ENCODE measurements at regions not wholly inside any gene's neighbourhood (a gene's known extent, or its start where the extent isn't known, plus 50 kb on each side); places are given as distances from the start of the nearest gene placed in this dataset.

- no peaks in the 10 kb centered on the region for H4K20me1 ChIP-seq
- no peak overlapping the region for H3K4me3 ChIP-seq
- no peaks in the 10 kb centered on the region for H3K4me1 ChIP-seq
- no peak for TF ChIP-seq Cebpa-rat (IDR thresholded peaks at IDR 0.05)
- no peak overlapping the region for H3K4me2 ChIP-seq
- no peak overlapping the region for H3K27ac ChIP-seq
- no peaks in the 10 kb centered on the region for H3K27me3 ChIP-seq
- H3K9me3 ChIP-seq = no peaks in the 10 kb centered on the region
- H3K9ac ChIP-seq = no peak overlapping the region
- no peaks in the 10 kb centered on the region for H3K36me3 ChIP-seq
Observed at GRCh38 chr3:56998076-56998529, 62.4 kb upstream of the SPATA12 start.

DNA sequence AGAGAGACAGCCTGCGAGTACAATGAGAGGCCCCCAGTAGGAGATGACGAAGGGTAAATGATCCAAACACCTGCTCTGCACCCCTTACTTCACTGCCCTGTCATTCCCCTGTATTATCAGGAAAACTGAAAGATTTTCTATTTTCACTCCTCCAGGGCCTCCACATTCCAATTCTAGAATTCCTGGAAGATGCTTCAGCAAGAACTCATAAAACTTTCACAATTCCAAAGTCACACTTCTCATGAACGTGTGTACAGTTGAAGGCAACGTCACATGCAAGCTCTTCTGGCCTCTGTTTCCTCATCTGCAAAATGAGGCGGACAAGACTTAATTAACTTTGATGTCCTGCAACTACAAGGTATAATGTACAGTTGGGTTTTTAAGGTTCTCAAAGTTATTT lies 62.8 kb upstream of the SPATA12 start:
- H3K27me3 ChIP-seq = no peaks in the 10 kb centered on the region
- H4K20me1 ChIP-seq = no peaks in the 10 kb centered on the region
- H3K4me2 ChIP-seq = no peak overlapping the region
- H3K9ac ChIP-seq = no peak overlapping the region
- no peaks in the 10 kb centered on the region for H3K36me3 ChIP-seq
- H3K27ac ChIP-seq = no peak overlapping the region
- H3K4me1 ChIP-seq = no peaks in the 10 kb centered on the region
- no peak for TF ChIP-seq Cebpa-rat (IDR thresholded peaks at IDR 0.05)
- H3K9me3 ChIP-seq = no peaks in the 10 kb centered on the region
- no peak overlapping the region for H3K4me3 ChIP-seq

DNA sequence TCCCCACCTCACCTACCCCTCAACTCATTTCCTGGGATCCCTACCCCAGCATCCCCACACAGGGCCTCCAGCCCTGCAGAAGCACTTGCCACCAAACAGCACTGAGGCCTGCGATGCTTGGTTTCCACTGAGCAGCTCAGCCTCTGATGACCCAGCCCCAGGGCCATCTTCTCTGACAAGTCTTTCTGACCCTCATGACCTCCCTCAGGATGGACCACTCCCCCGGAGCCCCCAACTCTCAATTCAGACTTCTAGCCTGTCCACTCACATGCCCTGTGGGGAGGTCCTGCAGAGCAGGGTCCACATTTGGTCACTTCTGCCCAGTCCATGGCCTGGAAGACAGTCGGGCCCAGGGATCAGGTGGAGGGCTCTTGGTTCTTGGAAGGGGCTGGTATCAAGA lies 63.4 kb upstream of the SPATA12 start:
- Histone ChIP-seq H3K9ac (no peak overlapping the region), H3K4me3 (no peak overlapping the region), H3K27ac (no peak overlapping the region), H3K9me3 (no peaks in the 10 kb centered on the region), H3K4me1 (no peaks in the 10 kb centered on the region), H3K27me3 (no peaks in the 10 kb centered on the region), H3K36me3 (no peaks in the 10 kb centered on the region), H3K4me2 (no peak overlapping the region), H4K20me1 (no peaks in the 10 kb centered on the region)
- no peak for TF ChIP-seq Cebpa-rat (IDR thresholded peaks at IDR 0.05)

DNA sequence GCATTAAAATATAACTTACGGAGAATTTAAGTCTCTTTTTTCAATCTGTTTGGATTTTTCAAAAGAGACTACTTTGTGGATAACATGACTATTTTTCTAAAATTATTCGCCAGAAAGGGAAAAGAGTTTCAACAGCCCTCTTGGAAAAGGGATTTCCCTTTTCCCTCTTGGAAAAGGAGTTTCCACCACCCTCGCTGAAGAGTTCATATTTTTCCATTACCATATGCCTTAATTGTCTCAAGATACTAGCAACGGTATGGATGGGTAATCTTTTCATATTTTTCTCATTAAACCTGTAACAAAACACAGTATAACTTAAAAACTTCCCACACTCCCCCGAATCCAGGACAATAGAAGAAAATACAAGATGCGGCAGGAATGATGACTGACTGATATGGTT lies 66.1 kb upstream of the SPATA12 start:
- Histone ChIP-seq H3K4me2 (no peak overlapping the region), H3K4me1 (0 out of 2 replicates have a peak, but pooled peaks cover 4% of the 10 kb centered on the region), H3K27ac (no peak overlapping the region), H3K4me3 (no peak overlapping the region), H4K20me1 (no peaks in the 10 kb centered on the region), H3K36me3 (no peaks in the 10 kb centered on the region), H3K27me3 (no peaks in the 10 kb centered on the region), H3K9ac (no peak overlapping the region), H3K9me3 (no peaks in the 10 kb centered on the region)
- no peak for TF ChIP-seq Cebpa-rat (IDR thresholded peaks at IDR 0.05)

DNA sequence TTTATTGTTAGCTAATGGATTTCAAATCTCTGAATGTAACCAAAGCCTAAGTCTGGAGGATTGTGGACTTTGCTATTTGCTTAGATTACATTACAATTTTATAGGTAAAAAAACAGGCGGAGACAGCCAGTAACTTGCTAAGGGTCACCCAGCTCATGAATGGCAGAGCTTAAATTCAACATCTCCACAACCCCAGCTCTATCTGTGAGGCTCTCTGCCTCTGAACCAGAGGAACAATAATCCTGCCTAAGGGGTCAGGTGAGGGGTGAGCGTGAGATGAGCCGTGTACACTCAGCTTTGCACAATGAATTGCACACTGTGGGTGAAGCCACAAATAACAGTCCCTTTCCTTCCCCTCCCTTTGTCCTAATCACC lies 69.8 kb upstream of the SPATA12 start:
- Histone ChIP-seq H3K9me3 (no peaks in the 10 kb centered on the region), H3K4me3 (no peak overlapping the region), H3K27me3 (no peaks in the 10 kb centered on the region), H3K27ac (no peak overlapping the region), H3K4me1 (0 out of 2 replicates have a peak, but pooled peaks cover 4% of the 10 kb centered on the region), H3K9ac (no peak overlapping the region), H4K20me1 (no peaks in the 10 kb centered on the region), H3K36me3 (no peaks in the 10 kb centered on the region), H3K4me2 (no peak overlapping the region)
- no peak for TF ChIP-seq Cebpa-rat (IDR thresholded peaks at IDR 0.05)

GRCh38 chr3:56989977-56990640 lies 70.4 kb upstream of the SPATA12 start:
- H3K9ac ChIP-seq = no peak overlapping the region
- H3K4me2 ChIP-seq = no peak overlapping the region
- no peaks in the 10 kb centered on the region for H4K20me1 ChIP-seq
- no peaks in the 10 kb centered on the region for H3K27me3 ChIP-seq
- H3K4me3 ChIP-seq = no peak overlapping the region
- no peaks in the 10 kb centered on the region for H3K9me3 ChIP-seq
- H3K27ac ChIP-seq = no peak overlapping the region
- no peak for TF ChIP-seq Cebpa-rat (IDR thresholded peaks at IDR 0.05)
- no peaks in the 10 kb centered on the region for H3K36me3 ChIP-seq
- 0 out of 2 replicates have a peak, but pooled peaks cover 4% of the 10 kb centered on the region for H3K4me1 ChIP-seq

DNA sequence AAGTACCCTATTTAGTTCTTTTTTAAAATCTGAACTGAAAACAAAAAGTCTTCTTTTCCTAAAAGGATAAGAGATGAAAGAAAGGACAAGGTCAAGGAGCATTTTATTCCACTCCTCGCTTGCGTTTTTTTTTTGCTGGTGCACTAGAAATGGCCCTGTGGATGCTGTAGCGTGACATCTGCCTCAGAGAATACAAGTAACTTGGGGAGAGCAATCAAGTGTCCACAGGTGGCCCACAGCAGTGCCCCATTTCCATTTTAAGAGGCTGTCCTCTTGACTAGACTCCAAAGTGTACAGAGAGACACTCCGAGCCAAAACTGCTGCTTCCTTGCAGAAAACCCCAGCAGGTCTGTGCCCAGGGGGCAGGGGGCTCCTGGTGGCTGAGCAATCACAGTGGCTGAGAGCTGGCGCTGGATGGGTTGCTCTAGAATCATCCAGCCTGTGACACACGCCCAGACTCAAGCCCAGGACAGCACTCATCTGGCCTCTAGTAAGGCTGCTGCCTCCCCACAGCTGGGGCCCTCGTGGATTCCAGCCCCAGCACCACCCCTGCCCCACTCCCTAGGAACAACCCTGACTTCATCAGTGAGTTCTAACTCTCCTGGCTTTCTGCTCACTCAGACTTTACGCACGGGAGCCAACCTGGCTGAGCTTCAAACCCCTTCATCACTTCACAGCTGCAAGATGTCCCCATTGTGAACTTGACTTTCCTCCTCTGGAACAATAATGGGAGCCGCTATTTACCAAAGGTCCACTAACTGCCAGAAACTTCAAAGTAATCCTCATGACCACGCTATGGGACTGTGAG lies 71.1 kb upstream of the SPATA12 start:
- no peaks in the 10 kb centered on the region for H4K20me1 ChIP-seq
- H3K9me3 ChIP-seq = no peaks in the 10 kb centered on the region
- no peak overlapping the region for H3K9ac ChIP-seq
- TF ChIP-seq Cebpa-rat (IDR thresholded peaks at IDR 0.05) = no peak
- no peaks in the 10 kb centered on the region for H3K27me3 ChIP-seq
- H3K4me1 ChIP-seq = 0 out of 2 replicates have a peak, but pooled peaks cover 4% of the 10 kb centered on the region
- no peak overlapping the region for H3K27ac ChIP-seq
- H3K4me2 ChIP-seq = no peak overlapping the region
- H3K36me3 ChIP-seq = no peaks in the 10 kb centered on the region
- no peak overlapping the region for H3K4me3 ChIP-seq

GRCh38 chr3:56988458-56989168 lies 71.9 kb upstream of the SPATA12 start:
- Histone ChIP-seq H4K20me1 (no peaks in the 10 kb centered on the region), H3K4me1 (0 out of 2 replicates have a peak, but pooled peaks cover 4% of the 10 kb centered on the region), H3K9me3 (no peaks in the 10 kb centered on the region), H3K4me3 (no peak overlapping the region), H3K27me3 (no peaks in the 10 kb centered on the region), H3K9ac (no peak overlapping the region), H3K27ac (no peak overlapping the region), H3K4me2 (no peak overlapping the region), H3K36me3 (no peaks in the 10 kb centered on the region)
- TF ChIP-seq Cebpa-rat (IDR thresholded peaks at IDR 0.05) = no peak

DNA sequence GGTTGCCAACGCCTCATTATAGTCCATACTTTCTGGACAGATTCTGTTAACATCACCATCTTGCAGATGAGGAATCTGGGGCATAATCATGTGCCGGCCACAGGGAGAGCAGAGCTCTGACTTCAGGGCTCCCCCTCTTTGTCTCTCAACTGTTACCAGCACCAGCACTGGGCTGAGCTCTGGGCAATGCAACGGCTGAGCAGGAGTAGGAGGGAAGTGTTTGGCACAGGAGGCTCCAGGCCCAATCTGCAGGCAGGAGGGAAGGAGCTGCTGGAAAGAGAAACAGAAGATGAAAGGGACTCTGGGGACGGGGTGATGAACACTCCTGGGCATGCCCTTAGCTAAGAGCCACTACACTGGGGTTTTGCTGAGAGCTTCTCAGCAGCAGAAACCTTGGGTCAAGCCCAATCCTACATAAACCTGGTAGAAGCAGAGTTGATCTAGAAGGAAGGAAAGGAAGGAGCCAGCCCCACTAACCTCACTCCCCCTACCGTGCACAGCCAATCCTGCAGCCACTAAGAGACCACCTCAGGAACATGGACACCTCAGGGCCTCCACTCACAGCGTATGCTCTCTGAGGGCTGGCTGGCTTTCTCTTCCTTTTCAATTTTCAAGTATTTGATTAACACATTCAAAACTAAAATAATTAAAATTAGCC lies 73.1 kb upstream of the SPATA12 start:
- no peak for TF ChIP-seq Cebpa-rat (IDR thresholded peaks at IDR 0.05)
- H3K9me3 ChIP-seq = no peaks in the 10 kb centered on the region

More for the DNA sequence above, 73.1 kb upstream of the SPATA12 start:
- no peaks in the 10 kb centered on the region for H4K20me1 ChIP-seq
- H3K4me2 ChIP-seq = no peak overlapping the region
- no peaks in the 10 kb centered on the region for H3K27me3 ChIP-seq
- H3K4me1 ChIP-seq = 0 out of 2 replicates have a peak, but pooled peaks cover 4% of the 10 kb centered on the region
- H3K9ac ChIP-seq = no peak overlapping the region
- H3K36me3 ChIP-seq = no peaks in the 10 kb centered on the region
- H3K27ac ChIP-seq = no peak overlapping the region
- H3K4me3 ChIP-seq = no peak overlapping the region
